Suprapubic skin (tissue), 4 donors: ENCODE measurements at regions not wholly inside any gene's neighbourhood (a gene's known extent, or its start where the extent isn't known, plus 50 kb on each side); places are given as distances from the start of the nearest gene placed in this dataset.

ENCODE experiments used
- CTCF ChIP-seq, 2 donors: fragments of 200-600 bp in 1 of 2; fragments of 450-650 bp in 1 of 2; sonication (generic) in 1 of 2; IDR thresholded peaks; one replicate each; pipeline ENCODE4 v1.5.1; 2016 to 2019; ENCODE audit warnings: antibody characterized with exemption in 2 of 2, mild to moderate bottlenecking in 1 of 2, moderate library complexity in 1 of 2
- EP300 ChIP-seq: sonication (generic); formaldehyde crosslinking; IDR thresholded peaks from one replicate; pipeline ENCODE4 v1.6.1; 2017; ENCODE audit warnings: antibody characterized with exemption
- POLR2A ChIP-seq, 2 donors: fragments of 450-650 bp; IDR thresholded peaks; one replicate each; pipeline ENCODE4 v1.6.1; 2017; ENCODE audit warnings: antibody characterized with exemption in 2 of 2, mild to moderate bottlenecking in 2 of 2, moderate library complexity in 2 of 2
- POLR2AphosphoS5 ChIP-seq, 3 donors: sonication (generic); formaldehyde crosslinking; IDR thresholded peaks; one replicate each; pipeline ENCODE4 v1.6.1; 2017; ENCODE audit warnings: antibody characterized with exemption in 3 of 3

- TF ChIP-seq POLR2A (IDR thresholded peaks at IDR 0.05) (no peak), POLR2AphosphoS5 (IDR thresholded peaks at IDR 0.05) (no peak), CTCF (IDR thresholded peaks at IDR 0.05) (no peak), EP300 (no peak)
These were observed 202.8 kb upstream of the CPHXL start for GRCh38 chr16:75929046-75929445.
